ENCODE measurements at regions not wholly inside any gene's neighbourhood (a gene's known extent, or its start where the extent isn't known, plus 50 kb on each side); places are given as distances from the start of the nearest gene placed in this dataset.

DNA sequence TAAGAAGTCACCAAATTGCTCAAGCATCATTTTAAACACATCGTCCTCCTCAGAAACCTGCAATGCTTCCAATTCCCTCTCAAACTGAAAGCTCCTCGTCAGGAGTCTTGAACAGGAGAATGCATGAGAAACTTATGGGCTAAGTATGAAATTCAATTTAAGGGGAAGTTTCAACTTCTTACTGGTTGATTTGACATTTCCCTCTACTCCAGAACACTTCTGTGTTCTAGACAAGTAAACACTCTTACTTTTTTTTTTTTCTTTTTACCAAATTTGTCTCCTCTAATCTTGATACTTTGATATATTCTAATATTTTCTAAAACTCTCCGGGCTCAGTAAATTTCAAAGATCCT, 181.7 kb downstream of the RSL24D1 start:
- no peak for TF ChIP-seq NONO (IDR thresholded peaks at IDR 0.05)
- TF ChIP-seq NONO (CRISPR knock-in tag; conservative IDR thresholded peaks at IDR 0.05) = no peak
- TF ChIP-seq ZNF329 (CRISPR knock-in tag; IDR thresholded peaks at IDR 0.05; ENCODE audit: low read depth) = no peak
- TF ChIP-seq SMAD3 (CRISPR knock-in tag; IDR thresholded peaks at IDR 0.05) = no peak
- TF ChIP-seq YY1 (IDR thresholded peaks at IDR 0.05; ENCODE audit: insufficient read depth, insufficient replicate concordance, low read depth, low read length) = no peak
- no peak for TF ChIP-seq EP300 (IDR thresholded peaks at IDR 0.05; ENCODE audit: low read depth in 2 of 2, low read length in 2 of 2)
- TF ChIP-seq EP300 (CRISPR knock-in tag; IDR thresholded peaks at IDR 0.05; ENCODE audit: borderline replicate concordance) = no peak
- TF ChIP-seq, protein P1, sequence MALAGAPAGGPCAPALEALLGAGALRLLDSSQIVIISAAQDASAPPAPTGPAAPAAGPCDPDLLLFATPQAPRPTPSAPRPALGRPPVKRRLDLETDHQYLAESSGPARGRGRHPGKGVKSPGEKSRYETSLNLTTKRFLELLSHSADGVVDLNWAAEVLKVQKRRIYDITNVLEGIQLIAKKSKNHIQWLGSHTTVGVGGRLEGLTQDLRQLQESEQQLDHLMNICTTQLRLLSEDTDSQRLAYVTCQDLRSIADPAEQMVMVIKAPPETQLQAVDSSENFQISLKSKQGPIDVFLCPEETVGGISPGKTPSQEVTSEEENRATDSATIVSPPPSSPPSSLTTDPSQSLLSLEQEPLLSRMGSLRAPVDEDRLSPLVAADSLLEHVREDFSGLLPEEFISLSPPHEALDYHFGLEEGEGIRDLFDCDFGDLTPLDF (CRISPR knock-in tag; IDR thresholded peaks at IDR 0.05) = no peak
- no peak for TF ChIP-seq ATRX (CRISPR knock-in tag; IDR thresholded peaks at IDR 0.05; ENCODE audit: borderline replicate concordance)
- no peak for TF ChIP-seq CHD2 (IDR thresholded peaks at IDR 0.05; ENCODE audit: low read depth, low read length)
- no peak for TF ChIP-seq TERF1 (CRISPR knock-in tag; IDR thresholded peaks at IDR 0.05)
- TF ChIP-seq SMAD9 (CRISPR knock-in tag; IDR thresholded peaks at IDR 0.05) = no peak
- TF ChIP-seq MAFK (conservative IDR thresholded peaks at IDR 0.05 in 1 of 2, IDR thresholded peaks at IDR 0.05 in 1 of 2; ENCODE audit: low read length in 2 of 2) = no peak
- no peak for TF ChIP-seq SMARCC2 (IDR thresholded peaks at IDR 0.05)

Measured in HepG2 (cell line).